ENCODE measurements at regions not wholly inside any gene's neighbourhood (a gene's known extent, or its start where the extent isn't known, plus 50 kb on each side); places are given as distances from the start of the nearest gene placed in this dataset.

DNA sequence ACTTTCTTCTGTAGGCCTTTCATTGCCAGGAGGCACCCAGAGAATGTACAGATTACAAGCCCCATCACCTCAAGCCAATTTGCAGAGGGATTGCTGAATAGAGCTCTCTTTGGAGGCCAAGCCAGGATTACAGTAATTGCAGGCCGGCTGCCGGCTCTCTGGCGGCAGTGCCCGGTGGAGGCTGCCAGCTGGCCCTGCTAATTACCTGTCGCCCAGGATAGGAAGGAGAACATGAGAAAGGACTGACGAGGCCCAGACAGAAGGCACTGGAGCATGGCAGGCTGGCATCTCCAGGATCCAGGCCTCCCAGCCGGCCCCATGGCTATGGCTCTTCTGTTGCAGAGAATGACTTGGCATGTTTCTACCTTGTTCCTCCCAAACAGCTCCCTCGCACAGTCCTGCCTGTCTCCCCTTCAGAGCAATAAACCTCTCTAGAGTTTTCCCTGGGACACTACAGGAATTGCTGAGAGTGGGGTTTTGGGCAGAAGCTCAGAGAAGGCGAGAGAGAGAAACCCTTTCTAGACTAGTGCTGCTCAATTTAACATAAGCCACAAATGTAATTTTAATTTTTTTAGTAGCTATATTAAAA is 273.6 kb upstream of the PROK2 start:
- peak; percentile 19 for DNase-seq

DNA sequence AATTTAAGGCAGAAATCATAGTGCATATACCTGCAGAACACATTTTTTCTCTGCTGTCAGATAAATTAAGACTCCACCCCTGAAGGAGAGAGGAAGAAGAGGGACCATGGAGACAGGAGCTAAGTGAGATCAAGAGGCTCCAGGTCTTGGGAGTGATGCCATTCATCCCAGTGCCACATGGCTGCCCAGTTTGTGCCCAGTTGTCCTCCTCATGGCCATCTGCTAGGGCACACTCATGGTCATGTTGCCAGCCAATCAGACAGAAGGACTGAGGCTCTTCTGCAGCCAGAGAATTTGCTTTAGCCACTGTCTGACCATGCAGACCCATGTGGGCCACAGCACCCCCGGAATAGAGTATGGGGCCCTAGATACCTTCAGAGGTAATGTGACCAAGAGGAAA is 270.5 kb upstream of the PROK2 start:
- DNase-seq: no peak

DNA sequence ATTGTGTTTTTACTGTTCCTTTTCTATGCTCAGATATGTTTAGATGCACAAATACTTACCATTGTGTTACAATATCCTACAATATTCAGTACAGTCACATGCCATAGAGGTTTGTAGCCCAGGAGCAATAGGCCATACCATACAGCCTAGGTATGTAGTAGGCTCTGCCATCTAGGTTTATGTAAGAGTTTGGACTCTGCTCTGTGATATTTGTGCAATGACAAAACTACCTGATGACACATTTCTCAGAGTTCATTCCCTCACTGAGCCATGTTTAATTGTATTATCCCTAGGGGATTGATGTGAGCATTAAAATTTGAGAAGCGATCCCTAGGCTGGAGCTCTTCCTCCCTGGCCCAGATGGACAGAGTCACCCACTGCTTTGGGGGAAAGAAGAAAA is 270.0 kb upstream of the PROK2 start:
- DNase-seq: no peak

DNA sequence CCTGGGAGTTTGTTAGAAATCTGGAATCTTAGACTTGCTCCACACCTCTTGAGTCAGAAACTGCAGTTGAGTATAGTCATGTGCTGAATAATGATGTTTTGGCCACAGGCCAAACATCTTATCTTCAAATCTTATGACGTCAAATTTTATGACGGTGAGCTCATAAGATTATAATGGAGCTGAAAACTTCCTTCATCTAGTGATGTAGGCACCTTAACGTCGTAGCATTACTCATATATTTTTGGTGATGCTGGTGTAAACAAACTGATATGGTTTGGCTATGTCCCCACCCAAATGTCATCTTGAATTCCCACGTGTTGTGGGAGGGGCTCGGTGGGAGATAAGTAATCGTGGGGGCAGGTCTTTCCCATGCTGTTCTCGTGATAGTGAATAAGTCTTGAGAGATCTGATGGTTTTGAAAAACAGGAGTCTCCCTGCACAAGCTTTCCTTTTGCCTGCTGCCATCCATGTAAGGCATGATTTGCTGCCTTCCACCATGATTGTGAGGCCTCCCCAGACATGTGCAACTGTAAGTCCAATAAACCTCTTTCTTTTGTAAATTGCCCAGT is 268.0 kb upstream of the PROK2 start:
- no peak for DNase-seq

DNA sequence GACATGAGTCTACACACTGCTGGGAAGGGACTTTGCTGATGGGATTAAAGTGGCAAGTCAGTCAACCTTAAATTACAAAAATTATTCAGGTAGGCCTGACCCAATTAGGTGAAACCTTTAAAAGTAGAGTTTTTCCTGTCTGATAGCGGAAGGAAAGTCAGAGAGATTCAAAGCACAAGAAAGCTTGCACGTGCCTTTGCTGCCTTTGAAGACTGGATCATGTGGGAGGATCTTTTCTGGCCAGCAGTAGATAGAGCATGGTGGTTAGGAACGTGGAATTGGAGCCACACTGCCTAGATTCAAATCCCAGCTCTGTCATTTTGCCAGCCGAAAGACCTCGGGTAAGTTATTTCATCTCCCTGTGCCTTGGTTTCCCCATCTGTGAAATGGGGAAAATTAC is 265.8 kb upstream of the PROK2 start:
- no peak for DNase-seq

DNA sequence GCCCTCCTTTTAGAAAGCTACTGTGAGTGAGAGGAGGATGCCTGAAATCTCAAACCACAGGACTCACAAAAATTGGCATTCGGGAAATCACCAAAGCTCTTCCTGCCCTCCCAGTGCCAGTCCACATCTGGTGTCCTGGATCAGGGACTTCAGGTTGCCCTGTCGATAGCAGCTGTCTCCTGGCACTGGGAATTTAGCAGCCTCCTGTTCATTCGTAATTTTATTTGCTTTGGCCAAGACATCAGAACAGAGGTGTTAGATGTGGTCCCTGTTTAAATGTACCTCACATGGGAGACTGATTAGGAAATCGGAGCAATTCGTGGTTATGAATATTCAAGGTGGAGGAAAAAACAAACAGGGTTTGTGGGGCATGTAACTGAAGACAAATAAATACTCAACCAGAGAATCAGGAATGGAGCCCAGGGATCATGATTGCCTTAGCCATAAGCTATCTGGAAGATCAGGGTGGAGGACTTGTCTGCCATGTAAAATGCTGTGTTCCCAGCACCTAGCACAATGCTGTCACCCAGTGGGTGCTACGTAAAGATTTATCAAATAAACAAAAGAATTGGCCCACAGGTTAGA is 265.2 kb upstream of the PROK2 start:
- DNase-seq: no peak

DNA sequence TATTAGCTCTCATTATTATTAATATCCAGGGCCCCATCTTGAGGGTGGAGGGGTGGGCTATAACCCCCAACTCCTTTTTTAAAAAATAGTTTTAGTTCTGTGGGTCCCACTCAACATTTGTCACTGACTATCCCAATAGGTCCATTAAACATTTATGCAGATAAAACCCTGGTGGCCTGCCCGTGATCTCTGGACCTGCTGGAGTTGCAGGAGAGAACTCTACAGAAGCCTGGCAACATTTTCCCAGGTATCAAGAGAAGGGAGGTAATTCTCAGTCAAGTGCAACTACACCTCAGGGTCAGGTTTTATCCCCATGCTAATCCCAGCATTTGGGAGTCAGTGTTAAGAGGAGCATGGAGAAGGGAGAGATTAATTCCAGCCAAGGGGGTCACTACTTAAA is 264.4 kb upstream of the PROK2 start:
- DNase-seq: no peak

GRCh38 chr3:72048873-72049272 is 263.9 kb upstream of the PROK2 start:
- no peak for DNase-seq

- no peak for DNase-seq
These were observed 262.4 kb upstream of the PROK2 start for GRCh38 chr3:72047221-72047871.

GRCh38 chr3:72044231-72044855 is 259.4 kb upstream of the PROK2 start:
- no peak for DNase-seq

DNA sequence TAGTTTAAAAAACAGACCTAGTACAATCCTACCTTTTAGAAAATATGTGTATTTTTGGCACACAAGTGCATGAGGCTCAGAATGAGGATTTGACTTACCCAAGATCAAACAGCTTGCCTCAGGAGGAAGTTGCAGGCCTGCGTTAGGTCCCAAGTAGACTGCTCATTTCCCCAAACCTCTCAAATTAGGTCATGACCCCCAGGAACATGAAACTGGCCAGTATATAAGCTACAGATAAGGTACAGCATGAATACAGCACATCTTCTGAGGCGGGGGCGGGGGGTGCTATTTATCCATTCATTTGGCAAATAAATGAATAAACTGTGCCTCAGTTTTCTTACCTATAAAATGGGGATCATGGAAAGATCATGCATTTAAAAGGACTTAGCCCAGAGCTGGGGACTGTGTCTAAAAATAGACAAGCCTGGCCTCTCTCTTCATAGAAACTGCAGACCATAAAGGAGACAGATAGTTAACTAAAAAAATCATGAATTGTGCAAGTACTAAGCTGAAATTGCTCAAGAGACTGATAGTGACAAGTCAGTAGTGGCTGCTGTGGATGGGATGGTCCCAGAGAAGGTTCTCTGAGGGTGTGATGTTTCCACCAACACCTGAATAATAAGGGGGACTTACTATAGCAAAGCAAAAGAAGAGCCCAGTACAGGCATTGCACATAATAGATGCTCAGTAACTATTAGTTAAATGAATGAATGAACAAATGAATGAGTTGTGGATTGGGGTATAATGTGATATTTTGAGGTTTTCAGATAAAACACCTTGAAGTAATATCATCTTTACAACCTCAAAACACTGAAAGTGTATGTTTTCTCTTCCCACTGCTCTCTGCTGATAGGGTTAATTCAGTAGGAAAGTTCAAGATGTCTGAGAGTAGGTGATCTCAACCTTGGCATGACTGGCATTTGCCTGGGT is 258.5 kb upstream of the PROK2 start:
- DNase-seq: no peak

DNA sequence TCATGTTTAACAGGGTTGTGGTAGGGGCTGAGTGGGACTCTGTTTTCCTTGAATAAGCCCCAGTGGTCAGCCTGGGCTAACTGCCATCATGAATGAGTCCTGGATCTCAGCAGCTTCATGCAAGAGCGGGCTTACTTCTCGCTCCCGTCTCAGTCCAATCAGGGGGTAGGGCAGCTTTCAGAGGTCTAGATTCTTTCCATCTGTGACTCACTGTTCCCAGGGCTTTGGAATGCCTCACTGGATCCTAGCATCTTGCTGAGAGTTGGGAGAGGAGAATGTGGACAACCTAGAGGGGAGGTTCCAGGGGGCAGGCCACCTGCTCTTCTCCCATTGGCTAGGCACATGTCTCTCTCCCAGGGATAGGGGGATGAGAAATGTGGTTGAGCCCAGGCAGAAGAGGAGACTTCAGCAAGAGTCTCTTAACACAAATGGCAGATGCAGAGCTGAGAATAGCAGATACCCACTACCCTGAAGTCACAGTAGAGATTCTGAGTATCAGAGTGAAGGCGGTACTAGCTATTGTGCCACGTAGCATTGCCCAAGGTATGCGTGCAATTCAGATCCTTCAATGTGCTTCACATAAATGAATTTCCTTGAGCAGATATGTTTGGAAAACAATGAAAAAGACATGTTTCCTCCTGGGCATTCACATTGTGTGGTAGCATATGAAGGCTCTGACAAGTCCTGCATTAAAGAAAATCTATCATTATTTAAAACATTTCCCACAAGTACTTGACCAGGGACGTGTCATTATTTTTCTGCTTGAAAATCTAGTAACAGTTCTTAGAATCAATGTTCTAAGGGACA is 257.7 kb upstream of the PROK2 start:
- DNase-seq: no peak

DNA sequence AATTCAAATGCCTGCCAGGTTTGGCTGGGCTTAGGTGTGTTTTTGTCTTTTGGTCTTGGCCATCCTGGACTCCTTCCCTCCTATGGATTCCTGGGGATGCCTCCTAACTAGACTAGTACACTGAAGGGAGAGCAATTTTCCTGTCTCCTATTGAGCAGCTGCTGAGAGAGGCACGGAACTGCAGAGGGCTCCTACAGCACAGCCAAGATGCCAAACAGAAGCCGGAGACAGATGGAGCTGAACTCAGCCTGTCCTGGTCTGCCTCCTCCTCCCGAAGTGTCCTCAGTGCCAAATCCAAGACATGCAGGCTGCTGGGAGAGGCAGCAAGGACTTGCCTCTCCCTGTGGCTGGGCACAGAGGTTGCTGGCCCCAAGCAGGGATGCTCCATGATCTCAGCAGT is 256.6 kb upstream of the PROK2 start:
- DNase-seq: no peak

DNA sequence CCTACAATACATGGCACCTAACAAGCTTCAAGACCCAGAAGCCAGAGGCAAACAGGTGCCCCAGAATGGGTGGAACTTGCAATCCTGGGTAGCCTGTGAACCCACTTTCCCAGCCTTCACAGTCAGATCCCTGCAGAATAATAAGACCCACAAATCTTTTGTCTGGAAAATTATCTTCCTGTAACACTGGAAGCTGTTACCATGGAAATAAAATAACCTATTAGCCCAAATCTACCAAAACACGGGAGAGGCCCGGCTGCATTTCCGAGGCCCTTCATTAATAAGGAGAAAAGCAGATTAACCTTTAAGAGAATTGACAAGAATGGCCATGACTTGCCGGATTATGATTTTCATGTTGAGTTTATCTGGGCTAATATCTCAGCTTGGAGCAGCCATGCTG is 256.1 kb upstream of the PROK2 start:
- no peak for DNase-seq

- no peak for DNase-seq
These were observed 254.7 kb upstream of the PROK2 start for GRCh38 chr3:72039677-72040076.

GRCh38 chr3:72036899-72037298 is 252.0 kb upstream of the PROK2 start:
- DNase-seq: no peak

DNA sequence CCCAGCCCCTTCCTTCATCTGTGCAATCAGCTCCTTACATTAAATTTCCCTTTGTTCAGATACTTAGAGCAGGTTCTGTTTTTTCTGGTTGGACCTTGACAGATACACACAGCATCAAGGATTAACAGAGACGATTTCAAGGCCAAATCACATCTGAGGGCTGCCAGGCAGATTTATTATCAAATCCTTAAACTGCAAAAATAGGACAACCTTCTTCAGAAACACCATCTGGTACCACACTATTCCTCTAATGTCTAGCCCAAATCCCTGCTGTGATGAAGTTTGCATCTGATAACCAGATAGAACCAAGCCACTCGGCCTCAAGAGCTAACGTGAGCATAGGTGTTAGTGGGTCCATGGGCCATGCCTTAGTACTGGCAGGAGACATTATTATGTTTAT is 250.7 kb upstream of the PROK2 start:
- no peak for DNase-seq

GRCh38 chr3:72034986-72035385 is 250.0 kb upstream of the PROK2 start:
- DNase-seq: no peak

DNA sequence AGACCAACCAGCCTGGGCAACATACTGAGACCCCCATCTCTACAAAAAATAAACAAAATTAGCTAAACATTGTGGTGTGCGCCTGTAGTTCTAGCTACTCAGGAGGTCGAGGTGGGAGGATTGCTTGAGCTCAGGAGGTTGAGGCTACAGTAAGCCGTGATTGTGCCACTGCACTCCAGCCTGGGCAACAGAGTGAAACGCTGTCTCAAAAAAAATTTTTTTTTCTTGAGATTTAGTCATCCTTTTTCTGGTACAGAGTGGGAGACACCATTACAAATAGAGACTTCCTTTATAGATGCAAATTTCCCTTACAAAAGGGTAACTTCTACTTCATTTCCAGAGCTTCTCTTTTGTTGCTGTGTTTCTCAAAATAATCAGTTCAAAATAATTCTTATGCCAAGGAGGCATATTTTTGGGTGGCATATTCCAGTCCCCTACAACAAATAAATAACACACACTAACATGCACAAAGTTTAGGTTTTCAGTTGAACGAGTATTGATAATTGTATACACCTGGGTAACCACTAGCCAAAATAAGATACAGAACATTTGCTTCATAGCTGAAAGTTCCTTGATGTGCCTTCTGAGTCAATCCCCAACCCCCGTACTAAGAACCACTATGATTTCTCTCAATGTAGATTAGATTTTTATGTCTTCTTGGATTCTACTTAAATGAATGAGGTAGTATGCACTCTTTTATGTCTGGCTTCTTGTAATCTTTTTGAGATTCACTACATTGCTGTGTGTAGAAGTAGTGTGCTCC is 248.9 kb upstream of the PROK2 start:
- no peak for DNase-seq

DNA sequence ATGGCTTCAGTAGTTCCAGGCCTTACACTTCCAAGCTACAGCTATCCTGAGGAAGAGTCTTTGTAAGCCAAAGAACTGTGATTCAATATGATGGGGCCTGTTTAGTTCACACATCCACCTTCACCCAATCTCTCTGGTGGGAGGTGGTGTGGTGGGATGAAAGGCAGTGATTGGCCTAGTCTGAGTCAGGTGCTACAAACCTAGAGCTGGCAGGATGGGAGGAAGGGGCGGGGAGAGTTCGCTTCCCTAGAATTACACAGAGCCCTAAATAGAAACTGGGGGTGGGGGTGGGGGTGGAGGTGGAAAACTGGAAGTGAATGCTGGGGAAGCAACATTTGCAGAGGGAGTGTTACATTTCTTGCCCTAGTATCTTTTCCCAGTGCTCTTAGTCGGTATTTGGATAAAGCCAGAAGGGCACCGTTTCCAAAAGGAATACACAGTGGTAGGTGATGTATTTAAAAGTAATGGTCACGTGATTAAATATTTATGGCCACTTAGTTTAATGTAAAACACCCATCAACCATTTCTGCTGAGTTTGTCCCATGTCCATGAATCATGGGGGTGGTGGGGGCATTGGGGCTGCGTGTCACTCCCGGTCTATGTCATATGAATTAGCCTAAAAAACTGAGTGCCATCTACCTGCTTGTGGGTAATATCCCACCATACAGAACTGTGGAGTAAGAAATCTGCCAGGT is 247.6 kb upstream of the PROK2 start:
- no peak for DNase-seq

DNA sequence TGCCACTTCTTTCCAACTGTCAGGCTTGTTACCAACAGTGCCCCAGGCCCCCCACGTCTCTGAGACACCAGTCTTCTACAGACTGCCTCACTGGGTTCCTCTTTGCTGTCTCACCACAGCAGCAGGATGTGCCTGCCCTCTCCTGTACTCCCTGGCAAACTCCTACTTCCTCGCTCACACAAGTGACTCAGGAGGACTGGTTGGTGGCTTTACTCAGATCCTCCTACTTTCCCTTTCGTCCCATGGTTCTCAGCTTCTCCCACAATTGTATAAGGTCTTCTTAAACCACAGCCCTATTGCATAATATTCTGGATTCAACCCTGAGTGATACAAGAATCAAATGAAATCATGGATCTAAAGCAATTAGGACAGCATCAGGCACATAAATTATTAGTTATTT is 246.6 kb upstream of the PROK2 start:
- no peak for DNase-seq

Data from NCI-H1694 (cell line).